Calu3 (cell line): ENCODE measurements at regions not wholly inside any gene's neighbourhood (a gene's known extent, or its start where the extent isn't known, plus 50 kb on each side); places are given as distances from the start of the nearest gene placed in this dataset.

ENCODE experiments used
- BruUV-seq: library from RNA; stranded (reverse); fragments of 400-500 nt; replicated peaks from 2 replicates; lab custom pipeline; 2021; lab: Mats Ljungman, UMichigan
- CTCF ChIA-PET: fragments of 300-600 bp; sonication (Branson Sonifier 250); formaldehyde crosslinking; loops from one replicate; lab custom pipeline; 2022; ENCODE audit warnings: antibody characterized with exemption; lab: Charles Lee
- DNase-seq: peaks from one replicate; pipeline ENCODE4 v3.0.0; 2022
- H3K27ac Mint-ChIP-seq: one replicate; pipeline ENCODE4 v1.8.0; 2022; ENCODE audit warnings: mixed read lengths; ENCODE audit not compliant: unreplicated experiment
- H3K27me3 Mint-ChIP-seq: one replicate; pipeline ENCODE4 v1.8.0; 2022; ENCODE audit warnings: mixed read lengths; ENCODE audit not compliant: unreplicated experiment
- H3K36me3 Mint-ChIP-seq: one replicate; pipeline ENCODE4 v1.8.0; 2022; ENCODE audit warnings: mild to moderate bottlenecking, moderate library complexity, mixed read lengths; ENCODE audit not compliant: insufficient read depth, unreplicated experiment
- H3K4me1 Mint-ChIP-seq: one replicate; pipeline ENCODE4 v1.8.0; 2022; ENCODE audit warnings: mild to moderate bottlenecking, low read depth, mixed read lengths; ENCODE audit not compliant: unreplicated experiment
- H3K4me3 Mint-ChIP-seq: one replicate; pipeline ENCODE4 v1.8.0; 2022; ENCODE audit warnings: mild to moderate bottlenecking, low read depth, moderate library complexity, mixed read lengths; ENCODE audit not compliant: unreplicated experiment
- H3K9me3 Mint-ChIP-seq: one replicate; pipeline ENCODE4 v1.8.0; 2022; ENCODE audit warnings: low read depth, mixed read lengths; ENCODE audit not compliant: unreplicated experiment
- CTCF ChIP-seq: fragments of 200-600 bp; IDR thresholded peaks from one replicate; pipeline ENCODE4 v1.8.0; 2022; ENCODE audit warnings: antibody characterized with exemption; ENCODE audit not compliant: unreplicated experiment
- intact Hi-C: fragments of 100-400 bp; cut with micrococcal nuclease; formaldehyde crosslinking; loops from one replicate; pipeline ENCODE4 v1.10.0; 2022; ENCODE audit not compliant: unreplicated experiment

GRCh38 chr9:135376511-135377265 is 102.9 kb upstream of the PPP1R26 start:
- Mint-ChIP-seq H3K4me1 (no peaks in the 10 kb centered on the region), H3K27me3 (peaks cover 42% of the 10 kb centered on the region), H3K27ac (no peak overlapping the region), H3K36me3 (no peaks in the 10 kb centered on the region), H3K9me3 (no peaks in the 10 kb centered on the region), H3K4me3 (no peak overlapping the region)
- BruUV-seq: no TSS peak
- DNase-seq: no peak
- intact Hi-C loops: no loop called here
- CTCF ChIA-PET: no interaction called here
- no peak for TF ChIP-seq CTCF

GRCh38 chr9:135377431-135377830 is 102.2 kb upstream of the PPP1R26 start:
- no peak overlapping the region for H3K27ac Mint-ChIP-seq
- H3K27me3 Mint-ChIP-seq: peaks cover 49% of the 10 kb centered on the region
- TF ChIP-seq CTCF: no peak
- intact Hi-C loops: no loop called here
- no TSS peak for BruUV-seq
- H3K9me3 Mint-ChIP-seq: no peaks in the 10 kb centered on the region
- H3K36me3 Mint-ChIP-seq: no peaks in the 10 kb centered on the region
- H3K4me3 Mint-ChIP-seq: no peak overlapping the region
- CTCF ChIA-PET: no interaction called here
- no peaks in the 10 kb centered on the region for H3K4me1 Mint-ChIP-seq
- DNase-seq: no peak

GRCh38 chr9:135378751-135379150 is 100.8 kb upstream of the PPP1R26 start:
- intact Hi-C loops: no loop called here
- no peak overlapping the region for H3K27ac Mint-ChIP-seq
- H3K9me3 Mint-ChIP-seq: no peaks in the 10 kb centered on the region
- TF ChIP-seq CTCF: no peak
- H3K36me3 Mint-ChIP-seq: no peaks in the 10 kb centered on the region
- CTCF ChIA-PET: no interaction called here
- no peak overlapping the region for H3K4me3 Mint-ChIP-seq
- no peak for DNase-seq
- H3K27me3 Mint-ChIP-seq: peaks cover 57% of the 10 kb centered on the region
- BruUV-seq: no TSS peak
- no peaks in the 10 kb centered on the region for H3K4me1 Mint-ChIP-seq

- CTCF ChIA-PET: interaction anchor here (0.6 kb wide), 1 partner anchor 97 kb away, joined by 7 read pairs; no protein-coding TSS in a partner anchor
- Mint-ChIP-seq H3K27ac (no peak overlapping the region), H3K4me1 (no peaks in the 10 kb centered on the region), H3K36me3 (no peaks in the 10 kb centered on the region), H3K27me3 (peaks cover 57% of the 10 kb centered on the region), H3K4me3 (no peak overlapping the region), H3K9me3 (no peaks in the 10 kb centered on the region)
- no peak for DNase-seq
- no TSS peak for BruUV-seq
- intact Hi-C loops: no loop called here
- no peak for TF ChIP-seq CTCF
These were observed 99.9 kb upstream of the PPP1R26 start for GRCh38 chr9:135379540-135380267.
